MM.1S (cell line): ENCODE measurements at regions not wholly inside any gene's neighbourhood (a gene's known extent, or its start where the extent isn't known, plus 50 kb on each side); places are given as distances from the start of the nearest gene placed in this dataset.

Experiments used
- DNase-seq: peaks from one replicate; pipeline ENCODE4 v3.0.0-alpha.2; 2015
- H2AFZ ChIP-seq: fragments of 300-600 bp; sonication (generic); 2 replicates; pipeline ENCODE4 v1.6.0; 2016; ENCODE audit warnings: antibody characterized with exemption, low read length
- H3F3A ChIP-seq: fragments of 300-600 bp; sonication (generic); 2 replicates; pipeline ENCODE4 v1.6.1; 2016; ENCODE audit warnings: mild to moderate bottlenecking, antibody characterized with exemption, low read length, moderate library complexity, mixed read lengths; ENCODE audit not compliant: insufficient read depth
- H3K27ac ChIP-seq: fragments of 300-600 bp; sonication (generic); 2 replicates; pipeline ENCODE4 v1.5.1; 2016; ENCODE audit warnings: mild to moderate bottlenecking, low read length
- H3K27me3 ChIP-seq: fragments of 300-600 bp; sonication (generic); replicated peaks from 2 replicates; pipeline ENCODE4 v1.6.0; 2016; ENCODE audit warnings: low read length; ENCODE audit not compliant: insufficient read depth
- H3K36me3 ChIP-seq: fragments of 300-600 bp; sonication (generic); replicated peaks from 2 replicates; pipeline ENCODE4 v1.6.1; 2016; ENCODE audit warnings: mild to moderate bottlenecking, low read length, mixed read lengths; ENCODE audit not compliant: insufficient read depth
- H3K4me1 ChIP-seq: fragments of 300-600 bp; sonication (generic); 2 replicates; pipeline ENCODE4 v1.6.1; 2016; ENCODE audit warnings: low read length, mixed read lengths
- H3K4me2 ChIP-seq: fragments of 300-600 bp; sonication (generic); 2 replicates; pipeline ENCODE4 v1.6.0; 2016; ENCODE audit warnings: low read depth, low read length
- H3K4me3 ChIP-seq: fragments of 300-600 bp; sonication (generic); 2 replicates; pipeline ENCODE4 v1.5.1; 2016; ENCODE audit warnings: low read length, mixed read lengths
- H3K79me2 ChIP-seq: fragments of 300-600 bp; sonication (generic); 2 replicates; pipeline ENCODE4 v1.6.1; 2016; ENCODE audit warnings: mixed run types, low read length, mixed read lengths
- H3K9ac ChIP-seq: fragments of 300-600 bp; sonication (generic); 2 replicates; pipeline ENCODE4 v1.6.1; 2016; ENCODE audit warnings: low read length, mixed read lengths
- H3K9me2 ChIP-seq: fragments of 300-600 bp; sonication (generic); replicated peaks from 2 replicates; pipeline ENCODE4 v1.6.1; 2016; ENCODE audit warnings: mild to moderate bottlenecking, low read length, mixed read lengths; ENCODE audit not compliant: insufficient read depth
- H3K9me3 ChIP-seq: fragments of 300-600 bp; sonication (generic); replicated peaks from 2 replicates; pipeline ENCODE4 v1.6.1; 2016; ENCODE audit warnings: mild to moderate bottlenecking, low read length, mixed read lengths; ENCODE audit not compliant: insufficient read depth
- H4K20me1 ChIP-seq: fragments of 300-600 bp; sonication (generic); 2 replicates; pipeline ENCODE4 v1.6.1; 2016; ENCODE audit warnings: mild to moderate bottlenecking, low read length, moderate library complexity, mixed read lengths; ENCODE audit not compliant: insufficient read depth
- CTCF ChIP-seq: fragments of 300-600 bp; sonication (generic); IDR thresholded peaks from 2 replicates; pipeline ENCODE4 v1.5.1; 2016; ENCODE audit warnings: antibody characterized with exemption, low read length, mixed read lengths
- EZH2 ChIP-seq: fragments of 300-600 bp; sonication (generic); optimal IDR thresholded peaks from 2 replicates; pipeline ENCODE3; 2017; ENCODE audit warnings: low read depth, mild to moderate bottlenecking, antibody characterized with exemption, low read length, mixed read lengths
- EZH2phosphoT487 ChIP-seq: fragments of 300-600 bp; sonication (generic); IDR thresholded peaks from 2 replicates; pipeline ENCODE4 v1.6.1; 2018; ENCODE audit warnings: antibody characterized with exemption, low read length

- Histone ChIP-seq H3K27me3 (no peaks in the 10 kb centered on the region), H3F3A (no peaks in the 10 kb centered on the region), H3K4me2 (no peak overlapping the region), H3K36me3 (no peaks in the 10 kb centered on the region), H3K4me3 (no peak overlapping the region), H3K9me3 (no peaks in the 10 kb centered on the region), H3K9me2 (no peaks in the 10 kb centered on the region), H2AFZ (no peak overlapping the region), H3K79me2 (no peaks in the 10 kb centered on the region), H4K20me1 (no peaks in the 10 kb centered on the region), H3K4me1 (no peaks in the 10 kb centered on the region), H3K9ac (no peak overlapping the region), H3K27ac (no peak overlapping the region)
- no peak for DNase-seq
- TF ChIP-seq CTCF: no peak
These were observed 198.1 kb downstream of the FZD1 start for GRCh38 chr7:91462316-91462715.

GRCh38 chr7:91463330-91463729 is 199.1 kb downstream of the FZD1 start:
- H2AFZ ChIP-seq: no peak overlapping the region
- no peak overlapping the region for H3K4me3 ChIP-seq
- H3K27me3 ChIP-seq: no peaks in the 10 kb centered on the region
- H4K20me1 ChIP-seq: no peaks in the 10 kb centered on the region
- H3K4me1 ChIP-seq: no peaks in the 10 kb centered on the region
- TF ChIP-seq EZH2phosphoT487 (no peak), CTCF (no peak), EZH2 (no peak)
- H3K79me2 ChIP-seq: no peaks in the 10 kb centered on the region
- no peak for DNase-seq
- H3K27ac ChIP-seq: no peak overlapping the region
- no peaks in the 10 kb centered on the region for H3K36me3 ChIP-seq
- no peaks in the 10 kb centered on the region for H3K9me2 ChIP-seq
- H3K4me2 ChIP-seq: no peak overlapping the region
- no peaks in the 10 kb centered on the region for H3F3A ChIP-seq
- no peak overlapping the region for H3K9ac ChIP-seq
- no peaks in the 10 kb centered on the region for H3K9me3 ChIP-seq

- H3K79me2 ChIP-seq: no peaks in the 10 kb centered on the region
- no peaks in the 10 kb centered on the region for H3K9me3 ChIP-seq
- H3K4me2 ChIP-seq: no peak overlapping the region
- H3K27ac ChIP-seq: no peak overlapping the region
- H4K20me1 ChIP-seq: no peaks in the 10 kb centered on the region; the same call in 1 of the 2 replicates
- H3K36me3 ChIP-seq: no peaks in the 10 kb centered on the region
- H3F3A ChIP-seq: no peaks in the 10 kb centered on the region
- no peak overlapping the region for H2AFZ ChIP-seq
- no peaks in the 10 kb centered on the region for H3K9me2 ChIP-seq
- H3K9ac ChIP-seq: no peak overlapping the region
- H3K27me3 ChIP-seq: no peaks in the 10 kb centered on the region
- TF ChIP-seq EZH2phosphoT487 (no peak), EZH2 (no peak), CTCF (no peak)
- no peak overlapping the region for H3K4me3 ChIP-seq
- no peak for DNase-seq
- H3K4me1 ChIP-seq: no peaks in the 10 kb centered on the region
These were observed 201.4 kb downstream of the FZD1 start for GRCh38 chr7:91465595-91466061.
